ENCODE measurements at regions not wholly inside any gene's neighbourhood (a gene's known extent, or its start where the extent isn't known, plus 50 kb on each side); places are given as distances from the start of the nearest gene placed in this dataset.

- no peak for TF ChIP-seq POLR2A (IDR thresholded peaks at IDR 0.05)
- no peak for TF ChIP-seq CTCF (IDR thresholded peaks at IDR 0.05)
- no peak for TF ChIP-seq EP300 (IDR thresholded peaks at IDR 0.05)
These were observed 183.3 kb upstream of the LRRC3B start for GRCh38 chr3:26438981-26439884.

Measured in stomach (tissue), 4 donors.